ENCODE measurements at regions not wholly inside any gene's neighbourhood (a gene's known extent, or its start where the extent isn't known, plus 50 kb on each side); places are given as distances from the start of the nearest gene placed in this dataset.

- DNase-seq (ENCODE audit: low read depth, low spot score), result no peak
These were observed 61.6 kb upstream of the LAPTM5 start for GRCh38 chr1:30819244-30819571.

DNA sequence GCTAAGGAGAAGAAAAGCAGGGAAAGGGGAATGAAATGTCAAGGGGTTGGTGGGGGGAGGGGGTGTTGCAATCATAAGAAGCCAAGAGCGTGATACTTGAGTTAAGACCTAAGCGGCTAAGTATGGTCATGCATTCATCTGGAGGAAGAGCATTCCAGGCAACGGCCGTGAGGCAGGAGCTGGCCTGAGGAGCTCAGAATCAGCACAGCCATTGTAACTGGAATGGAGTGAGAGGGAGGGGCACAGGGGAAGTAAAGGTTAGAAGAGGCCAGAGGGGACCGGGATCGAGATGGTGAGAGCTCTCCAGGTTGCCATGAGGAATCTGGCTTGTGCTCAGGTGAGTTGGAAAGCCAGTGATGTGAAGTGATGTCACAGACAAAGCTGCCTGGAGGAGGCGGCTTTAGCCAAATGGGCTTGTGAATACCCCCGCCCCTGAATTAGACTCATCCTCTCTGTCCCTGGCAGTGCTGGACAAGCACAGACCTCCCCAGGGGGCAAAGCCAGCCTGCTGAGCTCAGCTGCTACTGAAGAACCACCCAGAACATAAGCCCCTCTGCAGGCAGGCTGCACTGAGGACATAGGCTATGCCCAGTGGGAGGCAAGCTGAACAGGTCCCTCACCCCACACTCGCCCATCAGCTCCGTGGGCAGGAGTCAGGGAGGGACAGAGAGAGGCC lies 61.1 kb upstream of the LAPTM5 start:
- no peak for DNase-seq (ENCODE audit: low read depth, low spot score)

- no peak for DNase-seq (ENCODE audit: low read depth, low spot score)
These were observed 60.0 kb upstream of the LAPTM5 start for GRCh38 chr1:30817548-30817947.

- DNase-seq (ENCODE audit: low read depth, low spot score), result no peak
These were observed 59.5 kb upstream of the LAPTM5 start for GRCh38 chr1:30817077-30817438.

- DNase-seq (ENCODE audit: low read depth, low spot score), result no peak
These were observed 58.9 kb upstream of the LAPTM5 start for GRCh38 chr1:30816211-30817076.

DNA sequence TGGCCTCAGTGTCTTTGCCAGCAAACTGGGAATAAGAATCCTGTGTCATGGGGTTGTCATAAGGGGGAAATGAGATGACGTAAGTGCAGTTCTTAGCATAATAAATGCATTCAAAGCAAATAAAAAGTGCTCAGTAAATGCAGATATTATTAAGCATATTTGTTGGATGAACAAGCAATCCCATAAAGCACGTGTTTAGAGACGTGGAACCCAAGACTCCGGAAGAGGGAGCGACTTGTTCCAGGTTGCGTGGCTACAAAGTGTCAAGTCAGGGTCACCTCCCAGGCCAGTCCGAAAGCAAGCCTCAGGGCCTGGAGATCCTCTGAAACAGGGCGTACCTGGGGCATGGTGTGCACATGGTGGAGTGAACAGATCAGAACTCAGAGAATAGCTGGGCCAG lies 58.0 kb upstream of the LAPTM5 start:
- DNase-seq (ENCODE audit: low read depth, low spot score), result no peak

DNA sequence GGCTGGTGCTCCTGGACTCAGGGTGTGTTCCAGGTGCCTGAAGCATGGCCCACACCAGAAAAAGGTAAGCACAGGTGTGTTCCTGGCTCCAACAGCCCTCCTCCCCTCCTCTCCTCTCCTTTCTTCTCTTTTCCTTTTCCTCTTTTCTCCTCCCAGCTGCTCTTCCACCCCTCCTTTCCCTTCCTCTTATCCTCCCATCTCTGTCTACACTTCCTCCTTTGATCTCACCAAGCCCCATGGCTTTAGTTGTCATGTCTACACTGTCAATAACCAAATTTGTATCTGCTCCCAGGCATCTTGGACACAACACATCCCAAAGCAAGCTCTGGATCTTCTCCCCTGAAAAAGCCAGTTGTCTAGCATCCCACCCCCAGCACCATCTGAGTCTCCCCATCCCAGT lies 56.7 kb upstream of the LAPTM5 start:
- no peak for DNase-seq (ENCODE audit: low read depth, low spot score)

DNA sequence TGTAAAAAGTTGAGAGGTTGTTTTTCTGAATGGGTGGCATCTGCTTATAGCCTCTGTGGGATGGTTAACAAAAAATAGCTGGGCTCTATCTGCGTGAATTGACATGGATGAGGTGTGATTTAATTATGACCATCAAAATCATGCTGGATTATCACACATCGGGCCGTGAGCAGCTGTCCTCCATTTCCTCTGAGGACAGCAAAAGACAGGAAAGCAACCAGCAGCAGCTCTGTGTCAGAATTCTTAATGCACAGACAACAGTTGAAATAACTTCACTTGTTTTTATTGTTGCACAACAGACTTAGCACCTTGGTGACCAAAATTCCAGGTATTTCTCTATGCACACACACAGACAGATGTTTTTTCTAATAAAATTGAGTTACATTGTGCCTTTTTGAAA lies 54.5 kb upstream of the LAPTM5 start:
- no peak for DNase-seq (ENCODE audit: low read depth, low spot score)

DNA sequence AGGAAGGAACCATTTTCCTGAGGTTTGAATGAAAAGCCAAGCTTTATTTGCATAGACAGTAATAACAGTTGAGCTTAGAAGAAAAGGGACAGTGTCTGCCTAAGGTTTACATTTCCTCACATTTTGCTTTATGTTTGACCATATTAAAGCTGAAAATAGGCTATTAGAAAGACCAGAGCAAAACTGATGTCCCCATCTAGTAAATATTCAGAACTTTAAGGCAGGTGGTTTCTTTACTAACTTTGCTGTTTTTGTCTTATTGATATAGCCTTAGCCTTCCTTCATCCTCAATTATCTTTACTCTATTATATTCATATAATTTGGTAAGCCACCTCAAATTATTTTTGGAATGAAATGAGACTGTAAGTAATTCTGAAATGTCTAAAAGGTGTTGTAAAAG lies 53.6 kb upstream of the LAPTM5 start:
- no peak for DNase-seq (ENCODE audit: low read depth, low spot score)

DNA sequence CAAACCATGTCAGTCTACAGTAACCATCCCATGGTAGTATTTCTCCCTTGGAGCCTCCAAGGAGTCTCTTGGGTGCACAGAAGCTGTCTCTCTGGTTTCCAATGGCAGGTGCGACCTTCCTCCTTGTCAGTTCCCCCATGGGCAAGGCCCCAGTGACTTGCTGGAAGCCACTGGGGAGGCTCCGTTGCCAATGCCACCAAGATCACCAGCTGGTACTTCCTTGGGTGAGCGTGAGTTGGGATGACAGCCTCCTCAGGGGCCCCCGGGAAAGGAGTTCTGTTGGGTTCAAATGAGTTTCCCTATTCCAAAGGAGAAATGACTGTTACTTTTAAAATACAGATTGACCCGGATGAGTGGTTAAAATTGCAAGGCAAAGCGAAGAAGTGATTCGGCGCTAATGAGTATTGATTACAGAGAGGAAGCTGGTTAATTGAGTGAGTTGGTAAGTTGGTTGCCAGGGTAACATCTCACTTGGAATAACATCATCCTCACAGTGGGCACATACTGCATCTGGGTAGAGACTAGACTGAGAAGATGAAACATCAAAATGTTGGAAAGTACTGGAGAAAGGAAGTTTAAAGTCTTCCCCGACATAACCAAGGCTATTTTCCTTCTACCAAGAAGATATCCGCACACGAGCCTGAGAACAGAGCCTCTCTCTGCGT lies 53.0 kb upstream of the LAPTM5 start:
- DNase-seq (ENCODE audit: low read depth, low spot score), result no peak

DNA sequence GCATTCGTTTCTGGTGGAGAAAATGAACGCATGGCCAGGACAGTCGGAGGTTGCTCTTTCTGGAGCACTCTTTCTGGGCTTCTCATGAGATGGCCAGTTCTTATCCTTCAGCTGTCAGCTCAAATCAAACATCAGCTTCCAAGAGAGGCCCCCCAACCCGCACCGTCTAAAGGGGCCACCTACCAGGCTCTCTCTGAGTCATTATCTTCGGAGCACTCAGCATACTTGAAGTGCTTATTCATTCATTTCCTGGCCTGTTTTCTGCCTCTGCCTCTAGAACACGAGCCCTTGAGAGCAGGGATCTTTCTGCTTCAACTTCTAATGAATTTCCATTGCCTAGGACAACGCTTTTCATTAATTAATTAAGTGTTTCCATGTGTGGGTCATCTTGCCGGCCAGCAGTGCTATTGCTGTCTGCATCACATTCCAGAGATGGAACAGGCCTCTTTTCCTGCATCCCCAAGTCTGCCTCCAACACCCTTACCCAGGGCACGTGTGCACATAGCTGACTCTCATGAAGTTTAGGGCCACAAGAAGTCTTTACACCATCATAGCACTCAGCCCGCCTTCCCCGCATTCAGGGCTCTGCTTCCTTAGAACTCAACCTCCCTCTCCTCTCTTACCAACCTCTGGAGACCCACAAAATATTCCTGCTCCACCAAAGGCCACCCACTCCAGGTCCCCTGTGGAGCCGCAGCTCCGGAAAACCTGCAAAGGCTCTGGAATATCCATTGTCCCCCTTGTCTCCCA lies 52.1 kb upstream of the LAPTM5 start:
- DNase-seq (ENCODE audit: low read depth, low spot score), result peak; percentile 20

- no peak for DNase-seq (ENCODE audit: low read depth, low spot score)
These were observed 50.6 kb upstream of the LAPTM5 start for GRCh38 chr1:30808067-30808662.

DNA sequence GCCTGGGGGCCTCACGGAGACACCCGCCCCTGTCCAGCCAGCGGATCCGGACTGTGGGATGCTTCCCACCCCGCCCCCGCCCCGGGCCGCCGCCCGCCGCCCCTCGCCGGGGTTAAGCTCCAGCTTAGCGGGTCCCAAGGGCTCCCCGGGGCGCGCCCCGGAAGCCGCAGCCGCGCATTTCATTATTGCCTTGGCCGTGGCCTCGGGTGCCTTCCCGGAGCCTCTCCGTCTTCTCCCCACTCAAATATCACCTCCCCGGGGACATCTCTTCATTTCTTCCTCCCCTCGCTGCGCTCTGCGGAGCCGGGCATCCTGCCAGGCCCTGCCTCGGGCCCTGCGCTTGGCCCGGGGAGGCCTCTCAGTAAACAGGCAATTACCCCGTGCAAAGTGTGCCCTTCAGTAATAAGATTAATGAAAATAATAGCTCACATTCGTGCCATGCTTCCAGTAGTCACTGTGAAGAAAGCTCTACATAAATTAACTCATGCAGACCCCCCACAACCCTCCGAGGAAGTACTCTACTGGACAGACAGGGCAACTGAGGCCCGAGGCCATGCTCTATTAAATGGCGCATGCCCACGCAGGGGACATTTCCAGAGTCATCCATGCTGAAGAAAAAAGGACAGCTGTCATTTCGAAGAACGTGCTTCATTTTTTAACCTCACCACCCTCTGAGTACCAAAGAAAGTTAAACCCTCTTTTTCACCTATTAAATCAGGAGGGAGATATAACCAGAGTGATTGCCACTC lies 49.9 kb upstream of the LAPTM5 start:
- DNase-seq (ENCODE audit: low read depth, low spot score), result no peak
